ENCODE measurements at regions not wholly inside any gene's neighbourhood (a gene's known extent, or its start where the extent isn't known, plus 50 kb on each side); places are given as distances from the start of the nearest gene placed in this dataset.
A peak's percentile ranks its signal among the peaks of the same experiment; 100 is the strongest.

GRCh38 chr9:26742828-26743476 lies 149.7 kb downstream of the CAAP1 start:
- DNase-seq (ENCODE audit: low read depth in 2 of 3, low spot score in 1 of 3), result no peak

DNA sequence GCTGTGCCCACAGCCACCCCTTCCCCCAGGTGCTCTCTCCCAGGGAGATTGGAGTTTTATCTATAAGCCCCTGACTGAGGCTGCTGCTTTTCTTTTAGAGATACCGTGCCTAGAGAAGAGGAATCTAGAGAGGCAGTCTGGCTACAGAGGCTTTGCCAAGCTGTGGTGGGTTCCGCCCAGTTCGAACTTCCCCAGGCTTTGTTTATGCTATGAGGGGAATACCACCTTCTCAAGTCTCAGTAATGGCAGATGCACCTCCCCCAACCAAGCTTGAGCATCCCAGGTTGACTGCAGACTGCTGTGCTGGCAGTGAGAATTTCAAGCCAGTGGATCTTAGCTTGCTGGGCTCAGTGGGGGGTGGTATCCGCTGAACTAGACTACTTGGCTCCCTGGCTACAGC lies 157.4 kb downstream of the CAAP1 start:
- no peak for DNase-seq (ENCODE audit: low read depth in 2 of 3, low spot score in 1 of 3)

- DNase-seq (ENCODE audit: low read depth in 2 of 3, low spot score in 1 of 3), result no peak
Measured at GRCh38 chr9:26729187-26729586, 163.4 kb downstream of the CAAP1 start.

- no peak for DNase-seq (ENCODE audit: low read depth in 2 of 3, low spot score in 1 of 3)
Measured at GRCh38 chr9:26727471-26727870, 165.1 kb downstream of the CAAP1 start.

- no peak for DNase-seq (ENCODE audit: low read depth in 2 of 3, low spot score in 1 of 3)
Measured at GRCh38 chr9:26725573-26725972, 167.0 kb downstream of the CAAP1 start.

- peak in 2 of 3 donors; percentile 7 to 11 for DNase-seq (ENCODE audit: low read depth in 2 of 3, low spot score in 1 of 3)
Measured at GRCh38 chr9:26723486-26723885, 169.1 kb downstream of the CAAP1 start.

DNA sequence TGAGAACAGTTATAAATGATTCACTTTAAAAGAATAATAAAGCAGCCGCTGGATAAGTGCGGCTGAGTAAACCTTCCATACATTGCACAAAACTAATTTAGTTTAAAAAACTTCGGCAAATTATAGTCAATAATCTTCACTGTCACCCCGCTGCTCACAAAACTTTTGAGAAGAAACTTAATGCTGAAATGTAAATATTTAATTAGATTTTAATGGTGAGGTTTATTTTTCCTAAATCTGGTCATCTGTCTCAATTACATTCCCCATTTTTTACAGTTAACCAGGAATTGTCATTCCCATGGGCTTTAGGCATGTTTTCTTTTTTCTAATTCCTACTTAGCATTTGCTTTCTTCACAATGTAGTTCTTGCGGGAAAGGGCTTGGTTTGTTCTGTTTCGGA lies 169.8 kb downstream of the CAAP1 start:
- no peak for DNase-seq (ENCODE audit: low read depth in 2 of 3, low spot score in 1 of 3)

- DNase-seq (ENCODE audit: low read depth in 2 of 3, low spot score in 1 of 3), result no peak
Measured at GRCh38 chr9:26710008-26710407, 182.6 kb downstream of the CAAP1 start.

DNA sequence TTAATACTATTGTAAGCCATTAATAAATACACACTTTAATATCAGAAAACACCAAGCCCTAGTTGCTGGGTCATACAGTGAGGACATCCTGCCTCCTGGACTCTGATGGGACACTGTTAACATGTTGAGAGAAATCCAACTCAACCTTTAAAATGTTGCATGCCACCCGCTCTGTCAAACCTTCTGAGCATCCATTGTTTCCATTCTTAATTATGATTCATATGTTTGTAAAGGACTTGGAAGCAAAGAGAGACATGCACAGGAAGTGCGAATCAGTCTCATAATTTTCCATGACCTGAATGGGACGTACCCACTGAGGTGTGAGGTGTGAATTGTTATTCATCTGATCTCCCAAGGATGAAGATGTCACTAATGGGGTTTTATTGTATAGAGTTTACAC lies 186.4 kb downstream of the CAAP1 start:
- no peak for DNase-seq (ENCODE audit: low read depth in 2 of 3, low spot score in 1 of 3)

DNA sequence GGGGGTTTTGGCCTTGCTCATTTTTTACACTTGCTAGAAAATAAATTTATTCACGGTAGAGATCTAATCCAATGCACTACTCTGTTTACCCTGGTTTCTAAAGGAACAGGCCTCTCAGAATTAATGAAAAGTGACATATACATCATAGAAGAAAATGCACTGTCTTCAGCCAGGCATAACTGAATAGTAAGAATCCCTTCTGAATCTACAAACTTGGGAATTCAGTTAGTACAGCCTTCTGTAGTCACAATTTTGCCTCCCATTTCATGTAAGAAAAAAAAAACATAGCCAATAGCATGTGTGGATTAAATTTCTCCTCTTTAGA lies 197.3 kb downstream of the CAAP1 start:
- no peak for DNase-seq (ENCODE audit: low read depth in 2 of 3, low spot score in 1 of 3)

- no peak for DNase-seq (ENCODE audit: low read depth in 2 of 3, low spot score in 1 of 3)
Measured at GRCh38 chr9:26694381-26695297, 198.0 kb downstream of the CAAP1 start.

- no peak for DNase-seq (ENCODE audit: low read depth in 2 of 3, low spot score in 1 of 3)
Measured at GRCh38 chr9:26689041-26689440, 203.6 kb downstream of the CAAP1 start.

DNA sequence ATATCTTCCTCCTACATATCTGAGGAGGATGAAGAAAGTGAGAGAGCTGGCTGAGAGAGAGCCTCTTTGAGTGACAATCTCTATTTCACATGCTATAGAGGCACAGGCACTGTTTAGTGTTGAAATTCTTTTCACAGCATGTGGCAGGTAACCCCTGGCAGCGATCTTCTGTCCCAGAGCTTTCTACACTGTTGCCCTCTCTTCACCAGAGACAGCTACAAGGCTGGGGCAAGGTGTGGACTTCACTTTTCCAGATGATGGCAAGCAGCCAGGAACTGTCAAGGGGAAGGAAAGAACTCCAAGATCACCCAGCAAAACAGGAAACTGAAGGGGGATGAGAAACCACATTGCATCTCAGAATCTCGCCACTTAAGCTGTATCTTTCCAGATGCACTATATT lies 205.2 kb downstream of the CAAP1 start:
- no peak for DNase-seq (ENCODE audit: low read depth in 2 of 3, low spot score in 1 of 3)

DNA sequence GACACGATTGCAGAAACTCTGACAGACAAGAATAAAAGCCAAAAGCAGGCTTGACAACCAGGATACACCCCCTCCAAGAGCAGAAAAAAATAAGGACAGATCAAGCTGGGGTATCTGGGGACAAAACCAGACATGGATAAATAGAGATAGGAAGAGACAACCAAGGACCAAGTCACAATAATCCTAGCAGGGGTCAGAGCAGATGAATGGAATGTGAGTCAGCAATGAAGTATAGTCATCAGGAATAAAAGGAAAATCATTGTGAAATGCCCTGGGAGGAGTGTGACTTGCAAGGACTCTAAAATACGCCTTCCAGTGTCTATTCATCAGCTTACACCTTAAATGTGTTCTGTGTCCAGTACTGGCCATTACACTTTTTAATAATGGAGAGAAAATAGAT lies 206.8 kb downstream of the CAAP1 start:
- DNase-seq (ENCODE audit: low read depth in 2 of 3, low spot score in 1 of 3), result no peak

DNA sequence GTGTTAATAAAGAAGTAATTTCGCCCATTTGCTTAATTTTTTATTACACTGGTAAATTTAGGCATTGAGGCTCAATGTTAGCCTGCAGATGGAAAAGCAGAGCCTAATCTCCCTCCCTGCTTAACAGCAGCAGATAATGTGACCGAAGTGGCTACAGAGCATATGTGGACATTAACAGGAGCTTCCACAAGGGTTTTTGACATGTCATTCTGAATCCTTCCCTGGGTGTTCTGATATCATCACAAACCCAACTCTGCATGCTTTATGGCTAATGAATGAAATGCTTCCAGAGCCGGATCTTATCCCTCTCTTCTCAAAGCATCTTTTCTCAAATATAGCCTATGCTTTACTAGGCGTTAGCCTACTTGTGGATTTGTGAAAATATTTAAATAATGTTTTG lies 208.6 kb downstream of the CAAP1 start:
- no peak for DNase-seq (ENCODE audit: low read depth in 2 of 3, low spot score in 1 of 3)

GRCh38 chr9:26682796-26683496 lies 209.7 kb downstream of the CAAP1 start:
- no peak for DNase-seq (ENCODE audit: low read depth in 2 of 3, low spot score in 1 of 3)

DNA sequence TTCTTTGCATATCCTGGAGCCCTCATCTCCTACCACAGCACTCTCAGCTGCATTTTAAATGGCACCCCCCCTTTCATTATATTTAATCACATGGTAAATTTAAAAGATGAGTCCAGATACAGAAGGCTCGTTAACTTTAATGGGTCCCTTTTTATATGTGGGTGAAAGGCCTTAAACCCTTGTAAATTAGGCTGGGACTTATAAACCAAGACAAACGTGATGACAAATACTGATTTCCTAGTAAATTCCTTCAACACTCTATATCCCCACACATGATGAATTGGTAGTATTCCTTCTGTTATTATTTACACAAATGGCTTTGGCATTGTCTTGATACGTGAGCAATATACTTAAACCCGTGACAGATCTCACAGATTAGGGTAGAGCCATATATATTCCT lies 210.6 kb downstream of the CAAP1 start:
- no peak for DNase-seq (ENCODE audit: low read depth in 2 of 3, low spot score in 1 of 3)

DNA sequence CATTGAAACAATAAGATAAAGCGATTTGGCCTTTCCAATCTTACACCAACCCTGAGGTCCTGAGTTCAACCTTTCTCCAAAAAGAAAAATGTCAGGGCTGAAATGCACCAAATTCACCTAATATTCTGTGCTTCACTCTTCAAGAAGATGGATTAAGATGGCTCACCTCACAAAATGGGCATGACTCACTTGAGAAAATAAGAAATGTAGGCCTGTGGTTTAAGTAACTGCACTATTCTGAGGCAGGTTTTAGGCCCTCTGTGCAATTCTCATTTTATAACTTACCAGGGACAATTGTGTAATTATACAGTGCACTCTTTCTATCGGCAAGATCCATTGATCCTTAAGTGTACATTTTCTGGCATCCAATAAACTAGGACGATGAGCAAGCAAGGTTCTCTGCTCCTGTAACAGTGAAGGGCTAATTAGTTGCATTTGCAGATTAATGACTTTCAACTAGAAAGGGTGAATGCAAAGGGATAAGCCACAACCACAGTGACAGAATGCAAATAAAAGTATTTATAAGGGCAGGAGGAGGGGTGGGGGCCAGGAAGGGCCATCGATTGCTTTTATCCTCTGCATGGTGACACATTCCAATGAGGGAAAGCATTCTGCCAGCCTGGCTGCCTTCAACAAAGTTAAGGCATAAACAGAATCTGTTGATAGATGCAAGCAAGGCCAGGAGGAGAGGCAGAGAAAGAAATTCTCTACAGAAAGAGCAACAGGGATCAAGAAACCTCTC lies 214.5 kb downstream of the CAAP1 start:
- DNase-seq (ENCODE audit: low read depth in 2 of 3, low spot score in 1 of 3), result no peak

DNA sequence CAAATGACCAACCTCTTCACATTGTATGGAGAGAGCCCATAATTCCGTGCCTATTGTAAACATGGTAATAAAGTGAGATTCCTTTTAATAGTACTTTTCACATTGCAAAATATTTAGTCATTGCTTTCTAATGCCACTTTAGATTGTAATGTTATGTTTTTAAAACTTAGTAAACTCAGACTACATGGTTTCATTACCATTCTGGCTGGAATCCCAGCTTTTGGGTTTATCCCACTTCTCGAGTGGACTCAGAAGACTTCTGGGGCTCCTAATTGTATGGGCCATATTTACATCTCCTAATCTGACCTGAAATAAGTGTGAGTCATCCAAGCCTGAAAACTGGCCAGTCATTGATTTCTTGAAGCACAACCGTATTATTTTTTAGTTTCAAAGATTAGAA lies 217.6 kb downstream of the CAAP1 start:
- no peak for DNase-seq (ENCODE audit: low read depth in 2 of 3, low spot score in 1 of 3)

- DNase-seq (ENCODE audit: low read depth in 2 of 3, low spot score in 1 of 3), result no peak
Measured at GRCh38 chr9:26673261-26673660, 219.3 kb downstream of the CAAP1 start.

Measured in stimulated activated CD4-positive, alpha-beta T cell treated with anti-CD3 and anti-CD28 coated beads, Interleukin-12 subunit alpha, Interleukin-12 subunit beta, amount 100 ng/mL, for 48 hours (primary cell).